ENCODE measurements at regions not wholly inside any gene's neighbourhood (a gene's known extent, or its start where the extent isn't known, plus 50 kb on each side); places are given as distances from the start of the nearest gene placed in this dataset.
"Not testable (repeated sequence)": the region's sequence is repeated elsewhere in the genome, so short reads cannot be mapped to it uniquely, and the experiment has no call there.

- DNase-seq, result no peak
Measured at GRCh38 chr2:150261691-150262090, 225.8 kb downstream of the RND3 start.

- no peak for DNase-seq
Measured at GRCh38 chr2:150260636-150261035, 226.8 kb downstream of the RND3 start.

DNA sequence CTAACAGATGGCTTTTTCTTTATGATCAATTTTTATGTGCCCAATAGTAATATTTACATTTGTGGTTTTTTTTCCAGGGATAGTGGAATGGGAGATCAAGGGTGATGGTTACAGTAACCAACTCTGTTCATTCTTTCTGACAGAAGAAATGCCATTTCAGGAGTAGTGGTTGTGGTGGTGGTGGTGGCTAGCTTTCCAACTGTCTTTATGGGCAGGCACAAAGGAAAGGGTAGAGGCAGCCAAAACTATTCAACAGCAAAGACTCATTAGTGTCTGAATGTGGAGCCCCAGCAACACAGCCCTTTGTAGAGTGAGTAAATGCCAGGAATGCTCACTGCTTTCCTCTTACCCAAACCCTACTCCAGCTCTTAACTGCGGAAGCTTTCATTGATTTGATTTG lies 227.7 kb downstream of the RND3 start:
- DNase-seq, result no peak

DNA sequence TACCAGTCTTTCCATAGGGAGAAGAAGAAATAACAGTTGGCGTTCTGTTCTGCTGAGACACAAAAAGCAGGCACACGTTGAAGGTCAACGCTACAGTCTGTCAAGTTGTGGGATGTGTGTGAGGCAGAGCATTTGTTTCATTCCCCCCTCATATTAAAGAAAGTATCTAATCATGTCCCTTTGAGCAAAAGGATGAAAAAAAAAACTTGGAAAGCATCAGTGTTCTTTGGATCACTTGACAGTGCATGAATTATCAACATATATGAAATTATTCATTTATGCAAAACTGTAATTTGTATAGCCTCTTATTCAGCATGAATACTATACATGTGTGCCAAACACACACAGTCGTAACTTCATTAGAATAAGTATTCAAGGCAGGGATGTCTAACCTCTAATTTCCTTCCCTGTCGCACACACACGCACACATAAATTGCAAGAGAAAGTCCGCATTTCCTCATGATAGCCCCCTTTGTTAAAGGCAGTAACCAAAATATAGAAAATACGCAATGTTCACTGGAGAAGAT lies 228.6 kb downstream of the RND3 start:
- DNase-seq, result no peak

- DNase-seq, result no peak
Measured at GRCh38 chr2:150256736-150257135, 230.7 kb downstream of the RND3 start.

DNA sequence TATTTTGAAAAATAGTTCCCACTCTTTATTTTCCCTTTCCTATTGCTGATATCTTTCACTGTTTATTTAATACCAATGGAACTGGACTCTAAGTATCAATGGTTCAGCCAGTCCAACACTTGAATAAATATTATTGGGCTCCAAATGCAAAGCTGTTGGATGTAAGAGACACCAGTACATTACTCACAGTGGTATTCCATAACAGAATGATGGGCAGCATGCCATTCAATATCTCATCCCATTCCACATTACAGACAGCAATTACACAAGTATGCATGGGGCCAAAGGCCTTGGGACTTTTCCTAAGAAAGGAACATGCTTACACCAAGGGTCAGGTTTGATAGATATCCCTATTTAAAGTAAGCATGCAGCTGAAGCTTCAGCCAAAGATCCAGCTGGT lies 231.9 kb downstream of the RND3 start:
- DNase-seq, result no peak

GRCh38 chr2:150249735-150250134 lies 237.7 kb downstream of the RND3 start:
- not testable (repeated sequence) for DNase-seq

DNA sequence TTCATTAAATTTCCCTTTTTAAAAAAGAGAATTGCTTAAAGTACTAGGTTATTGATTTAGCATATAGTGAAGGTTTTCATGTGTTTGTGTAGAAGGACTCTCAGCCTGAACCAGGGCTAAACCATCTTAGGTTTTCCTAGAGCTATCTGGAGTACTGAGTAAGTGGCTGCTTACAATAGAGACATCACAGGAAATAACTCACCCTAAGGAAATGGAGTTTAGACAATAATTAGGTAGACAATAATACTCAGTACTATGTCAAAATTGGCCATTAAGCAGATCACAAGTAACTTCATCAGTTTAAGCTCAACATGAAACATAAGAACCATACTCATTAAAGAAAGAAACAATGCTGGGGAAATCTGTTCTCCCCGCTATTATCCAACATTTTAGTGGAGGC lies 240.0 kb downstream of the RND3 start:
- no peak for DNase-seq

GRCh38 chr2:150234787-150235446 lies 252.6 kb downstream of the RND3 start:
- no peak for DNase-seq

DNA sequence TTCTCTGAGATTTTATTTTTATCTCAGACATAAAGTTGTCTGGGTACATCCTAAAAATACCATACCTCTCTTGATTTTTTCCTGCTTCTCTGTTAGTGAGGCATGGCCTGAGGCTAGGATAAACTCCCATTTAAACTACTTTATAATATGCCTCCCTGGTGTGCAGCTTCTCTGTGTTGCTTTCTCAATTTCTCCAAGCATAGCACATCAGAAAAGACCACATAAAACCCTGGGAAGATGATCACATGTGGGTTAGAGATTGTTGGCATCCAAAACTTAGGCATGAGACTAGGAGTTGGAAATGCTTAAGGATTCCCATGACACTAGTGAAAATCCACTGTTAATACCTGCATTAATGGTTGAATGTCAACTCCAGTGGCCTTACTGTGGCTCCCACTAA lies 254.6 kb downstream of the RND3 start:
- DNase-seq, result no peak

GRCh38 chr2:150232321-150232720 lies 255.1 kb downstream of the RND3 start:
- no peak for DNase-seq

- DNase-seq, result no peak
Measured at GRCh38 chr2:150230616-150231015, 256.9 kb downstream of the RND3 start.

- DNase-seq, result no peak
Measured at GRCh38 chr2:150230004-150230403, 257.5 kb downstream of the RND3 start.

DNA sequence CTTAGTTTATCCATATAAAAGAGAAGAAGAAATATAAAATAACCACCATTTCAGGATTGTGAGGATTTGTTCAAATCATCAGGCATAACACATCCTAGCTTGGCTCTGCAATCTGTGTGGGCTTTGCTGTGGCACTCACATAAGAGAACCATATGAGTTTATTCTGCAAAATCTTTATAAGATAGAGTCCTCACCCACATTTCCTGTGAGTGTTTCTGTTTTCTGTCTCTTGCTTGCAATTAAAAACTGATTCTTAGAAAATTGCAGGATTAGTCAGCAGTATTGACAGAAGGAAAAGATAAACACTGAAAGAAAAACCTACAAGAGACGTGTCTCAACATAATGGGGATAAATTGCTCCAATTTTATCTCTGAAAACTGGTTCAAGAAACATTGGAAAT lies 258.5 kb downstream of the RND3 start:
- DNase-seq, result no peak

- no peak for DNase-seq
Measured at GRCh38 chr2:150225030-150225429, 262.4 kb downstream of the RND3 start.

DNA sequence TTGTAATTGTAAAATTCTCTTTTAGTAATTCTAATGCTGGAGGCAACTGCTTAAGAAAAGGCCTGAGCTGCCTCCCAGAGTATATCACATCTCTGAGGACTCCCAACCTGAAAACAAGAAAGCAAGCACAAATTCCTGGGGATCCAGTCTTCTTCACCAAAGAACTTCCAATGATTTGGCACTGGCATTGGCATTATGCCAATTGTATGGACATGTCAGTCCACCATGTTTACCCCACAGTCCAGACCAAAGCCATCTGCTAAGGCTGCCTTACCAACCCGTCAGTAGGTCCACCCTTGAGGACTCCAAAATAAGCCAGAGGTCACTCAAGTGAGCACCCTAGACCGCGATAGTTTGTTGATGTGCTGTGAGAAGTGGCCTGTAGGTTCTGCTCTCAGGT lies 263.1 kb downstream of the RND3 start:
- no peak for DNase-seq

- DNase-seq, result no peak
Measured at GRCh38 chr2:150222942-150223341, 264.5 kb downstream of the RND3 start.

- DNase-seq, result no peak
Measured at GRCh38 chr2:150222379-150222778, 265.1 kb downstream of the RND3 start.

GRCh38 chr2:150219861-150220260 lies 267.6 kb downstream of the RND3 start:
- DNase-seq, result no peak

DNA sequence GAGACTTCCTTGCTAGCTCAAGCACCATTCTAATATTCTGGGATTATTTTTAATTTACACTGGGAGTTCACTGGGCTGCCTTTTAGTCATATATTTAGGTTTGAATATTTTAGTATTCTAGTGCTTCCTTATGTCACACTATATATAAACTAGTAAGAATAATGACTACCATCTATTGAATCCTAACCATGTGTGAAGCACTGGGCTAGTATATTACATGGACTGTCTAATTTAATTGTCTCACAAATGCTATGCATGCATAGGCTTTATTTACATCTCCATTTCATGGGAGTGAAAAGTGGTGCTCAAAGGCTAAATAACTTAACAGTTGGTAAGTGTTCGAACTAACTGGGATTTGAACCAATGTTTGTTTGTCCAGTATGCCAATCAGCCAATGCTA lies 272.4 kb downstream of the RND3 start:
- DNase-seq, result no peak

DNA sequence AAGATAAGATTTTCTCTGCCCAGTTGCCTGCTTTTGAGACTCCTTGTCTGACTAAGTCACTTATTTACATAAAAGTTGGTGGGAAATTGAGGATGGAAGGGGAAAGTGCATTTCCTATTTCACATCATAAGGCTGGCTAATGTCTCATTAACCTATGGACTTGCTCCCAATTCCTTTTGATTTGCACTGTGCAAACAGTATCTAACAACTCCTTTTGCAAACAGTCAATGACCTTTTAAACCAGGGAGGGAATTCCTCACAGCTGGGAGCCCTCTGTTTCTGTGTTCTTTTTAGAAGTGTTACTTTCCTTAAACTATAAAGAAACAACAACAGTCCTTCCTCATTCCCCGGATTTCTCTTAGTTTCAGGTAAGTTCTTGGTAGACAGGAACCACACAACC lies 272.8 kb downstream of the RND3 start:
- no peak for DNase-seq

DNA sequence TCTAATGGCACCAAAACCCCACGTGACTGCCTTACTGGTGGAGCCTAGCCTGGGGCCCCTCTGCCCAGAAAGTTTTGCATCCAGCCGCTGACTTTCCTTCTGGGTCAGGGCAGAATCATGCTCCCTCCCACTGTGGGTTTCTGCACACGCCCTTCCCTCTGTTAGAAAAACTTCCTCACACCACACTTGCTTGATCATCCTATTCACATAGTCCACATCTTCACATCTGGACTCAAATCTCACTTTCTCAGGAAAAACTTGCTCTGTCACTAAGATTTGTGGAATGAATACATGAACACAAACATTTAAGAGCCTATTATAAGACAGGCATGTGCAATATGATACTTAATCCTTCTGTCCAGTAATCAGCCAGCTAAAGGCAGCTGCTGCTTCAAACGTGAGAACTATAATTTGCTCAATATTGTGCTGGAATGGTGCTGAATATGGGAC lies 274.7 kb downstream of the RND3 start:
- no peak for DNase-seq

DNA sequence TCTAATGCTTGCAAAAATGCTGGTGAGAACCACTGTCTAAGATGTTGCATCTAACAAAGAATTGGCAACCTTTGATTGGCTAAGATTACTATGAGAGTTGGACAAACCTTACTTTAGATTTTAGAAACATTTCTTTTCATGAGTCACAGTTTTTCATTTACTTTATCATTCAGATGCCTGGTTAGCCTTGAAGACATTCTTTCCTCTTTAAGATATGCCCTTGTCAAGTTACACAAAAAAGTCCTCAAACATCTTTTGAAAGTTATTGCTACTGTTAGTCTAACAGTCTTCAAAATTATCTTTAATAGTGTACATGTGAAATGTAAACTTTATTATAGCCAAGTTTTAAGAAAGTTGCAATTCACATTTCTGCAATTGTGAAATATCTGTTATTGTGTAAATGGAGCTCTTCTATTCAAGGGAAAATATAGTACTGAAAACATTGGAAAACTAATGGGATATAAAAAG lies 276.3 kb downstream of the RND3 start:
- DNase-seq, result no peak

GRCh38 chr2:150209746-150210145 lies 277.7 kb downstream of the RND3 start:
- DNase-seq, result no peak

DNA sequence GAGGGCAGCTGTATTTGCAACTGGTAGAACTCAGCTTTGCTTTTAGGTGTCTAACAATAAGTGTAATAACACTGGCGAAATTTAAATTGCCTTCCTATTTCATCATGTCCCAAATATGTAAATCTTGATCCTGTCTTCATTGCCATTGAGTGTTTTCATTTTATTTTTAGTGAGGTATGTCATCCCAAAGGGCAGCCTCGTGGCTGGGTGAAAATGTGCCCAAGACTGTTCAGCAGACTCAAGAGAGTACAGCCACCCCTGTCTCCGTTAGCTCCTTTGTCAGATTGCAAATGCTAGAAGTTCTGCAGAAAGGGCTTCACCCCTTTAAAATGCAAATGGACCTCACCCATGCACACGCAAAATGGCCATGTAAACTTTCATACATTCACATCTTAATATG lies 278.8 kb downstream of the RND3 start:
- no peak for DNase-seq

All from left hindlimb (tissue), 1 donor.